Epithelial cell of esophagus (primary cell): ENCODE measurements at regions not wholly inside any gene's neighbourhood (a gene's known extent, or its start where the extent isn't known, plus 50 kb on each side); places are given as distances from the start of the nearest gene placed in this dataset.

Experiments
- DNase-seq: peaks from one replicate; pipeline ENCODE4 v3.0.0; 2010; ENCODE audit warnings: low read depth
- H3K4me3 ChIP-seq: 2 replicates; pipeline ENCODE4 v1.5.1; 2011; ENCODE audit warnings: mild to moderate bottlenecking, low read length, control low read depth
- CTCF ChIP-seq: IDR thresholded peaks from 2 replicates; pipeline ENCODE4 v1.5.1; 2011; ENCODE audit warnings: low read depth, mild to moderate bottlenecking, low read length, control low read depth, inconsistent platforms; ENCODE audit not compliant: insufficient read depth; ENCODE audit errors: missing control alignments

- peak; percentile 6 for DNase-seq
- no peak for TF ChIP-seq CTCF
These were observed 137.7 kb upstream of the EOMES start for GRCh38 chr3:27859821-27860220.

GRCh38 chr3:27861046-27862036, 139.2 kb upstream of the EOMES start:
- no peak overlapping the region for H3K4me3 ChIP-seq
- DNase-seq, result no peak
- no peak for TF ChIP-seq CTCF

More at GRCh38 chr3:27859821-27860220, 137.7 kb upstream of the EOMES start:
- H3K4me3 ChIP-seq, result no peak overlapping the region

- no peak for DNase-seq
- TF ChIP-seq CTCF, result no peak
- no peak overlapping the region for H3K4me3 ChIP-seq
These were observed 143.6 kb upstream of the EOMES start for GRCh38 chr3:27865731-27866130.

GRCh38 chr3:27869152-27869551, 147.0 kb upstream of the EOMES start:
- H3K4me3 ChIP-seq, result no peak overlapping the region
- DNase-seq, result no peak
- no peak for TF ChIP-seq CTCF

- H3K4me3 ChIP-seq, result no peak overlapping the region
- no peak for DNase-seq
- no peak for TF ChIP-seq CTCF
These were observed 155.2 kb upstream of the EOMES start for GRCh38 chr3:27877061-27878013.

GRCh38 chr3:27878014-27878383, 155.9 kb upstream of the EOMES start:
- TF ChIP-seq CTCF, result no peak
- DNase-seq, result no peak
- no peak overlapping the region for H3K4me3 ChIP-seq
